NCI-H524 treated with DMSO at 0.1 percent for 48 hours (cell line): ENCODE measurements at regions not wholly inside any gene's neighbourhood (a gene's known extent, or its start where the extent isn't known, plus 50 kb on each side); places are given as distances from the start of the nearest gene placed in this dataset.

Experiments used
- DNase-seq: peaks from one replicate; lab custom pipeline; 2025; lab: John Stamatoyannopoulos, UW

GRCh38 chr14:58697930-58698642 is 60.3 kb downstream of the DACT1 start:
- DNase-seq: no peak

- DNase-seq: no peak
Measured at GRCh38 chr14:58699681-58700205, 62.0 kb downstream of the DACT1 start.

- no peak for DNase-seq
Measured at GRCh38 chr14:58701156-58701555, 63.4 kb downstream of the DACT1 start.

GRCh38 chr14:58701604-58702003 is 63.8 kb downstream of the DACT1 start:
- DNase-seq: no peak

- no peak for DNase-seq
Measured at GRCh38 chr14:58702441-58703160, 64.8 kb downstream of the DACT1 start.

- no peak for DNase-seq
Measured at GRCh38 chr14:58703161-58703506, 65.4 kb downstream of the DACT1 start.

GRCh38 chr14:58705066-58705465 is 67.3 kb downstream of the DACT1 start:
- DNase-seq: no peak

- peak; percentile 30 for DNase-seq
Measured at GRCh38 chr14:58707949-58708348, 70.2 kb downstream of the DACT1 start.

GRCh38 chr14:58709949-58710348 is 72.2 kb downstream of the DACT1 start:
- DNase-seq: no peak

- no peak for DNase-seq
Measured at GRCh38 chr14:58711382-58711781, 73.6 kb downstream of the DACT1 start.

- peak; percentile 54 for DNase-seq
Measured at GRCh38 chr14:58712357-58712756, 74.6 kb downstream of the DACT1 start.

GRCh38 chr14:58713677-58714076 is 75.9 kb downstream of the DACT1 start:
- DNase-seq: no peak

- no peak for DNase-seq
Measured at GRCh38 chr14:58716706-58717105, 78.9 kb downstream of the DACT1 start.

- no peak for DNase-seq
Measured at GRCh38 chr14:58717211-58717610, 79.4 kb downstream of the DACT1 start.

- DNase-seq: no peak
Measured at GRCh38 chr14:58717813-58718212, 80.1 kb downstream of the DACT1 start.

GRCh38 chr14:58718226-58719205 is 80.8 kb downstream of the DACT1 start:
- DNase-seq: no peak

- DNase-seq: no peak
Measured at GRCh38 chr14:58721723-58722122, 84.0 kb downstream of the DACT1 start.

- DNase-seq: no peak
Measured at GRCh38 chr14:58722441-58722840, 84.7 kb downstream of the DACT1 start.

GRCh38 chr14:58724206-58724605 is 86.4 kb downstream of the DACT1 start:
- DNase-seq: no peak

GRCh38 chr14:58724702-58725101 is 86.9 kb downstream of the DACT1 start:
- DNase-seq: no peak

- DNase-seq: no peak
Measured at GRCh38 chr14:58725226-58725625, 87.5 kb downstream of the DACT1 start.

GRCh38 chr14:58725871-58726270 is 88.1 kb downstream of the DACT1 start:
- DNase-seq: no peak
